ENCODE measurements at regions not wholly inside any gene's neighbourhood (a gene's known extent, or its start where the extent isn't known, plus 50 kb on each side); places are given as distances from the start of the nearest gene placed in this dataset.

GRCh38 chr4:3830774-3831528 is 64.8 kb downstream of the ADRA2C start:
- Histone ChIP-seq H3K27ac (no peak overlapping the region), H3K27me3 (replicated peaks in 1 of 7) (peaks cover 0 to 81% (median 15%) of the 10 kb centered on the region in 7 donors), H3K36me3 (no peaks in the 10 kb centered on the region), H3K4me1 (peaks cover 0 to 30% (median 9%) of the 10 kb centered on the region in 6 donors), H3K4me3 (no peak overlapping the region), H3K9me3 (no peaks in the 10 kb centered on the region)
- TF ChIP-seq POLR2A (IDR thresholded peaks at IDR 0.05): no peak
- TF ChIP-seq POLR2AphosphoS5 (IDR thresholded peaks at IDR 0.05): no peak
- no peak for TF ChIP-seq CTCF (IDR thresholded peaks at IDR 0.05 in 8 of 11, conservative IDR thresholded peaks at IDR 0.05 in 3 of 11)
- 58 to 64% (median 63%) methylated on average over 4 to 13 of the region's 13 CpGs for WGBS, 5 donors
- no peak for DNase-seq
- intact Hi-C loops (cut with DNase I; ENCODE audit: low total_unique reads): no loop called here

- no peak for TF ChIP-seq CTCF (IDR thresholded peaks at IDR 0.05 in 8 of 11, conservative IDR thresholded peaks at IDR 0.05 in 3 of 11)
- TF ChIP-seq POLR2A (IDR thresholded peaks at IDR 0.05): no peak
- TF ChIP-seq POLR2AphosphoS5 (IDR thresholded peaks at IDR 0.05): no peak
- Histone ChIP-seq H3K36me3 (no peaks in the 10 kb centered on the region), H3K9me3 (no peaks in the 10 kb centered on the region), H3K4me3 (no peak overlapping the region), H3K27me3 (replicated peaks in 1 of 7) (peaks cover 0 to 88% (median 19%) of the 10 kb centered on the region in 7 donors), H3K27ac (no peak overlapping the region), H3K4me1 (peaks cover 0 to 30% (median 9%) of the 10 kb centered on the region in 6 donors)
- intact Hi-C loops (cut with DNase I; ENCODE audit: low total_unique reads): no loop called here
- 65 to 78% (median 75%) methylated on average over 11 to 14 of the region's 14 CpGs for WGBS, 5 donors
- no peak for DNase-seq
These were observed 65.5 kb downstream of the ADRA2C start for GRCh38 chr4:3831529-3832150.

GRCh38 chr4:3832536-3833220 is 66.5 kb downstream of the ADRA2C start:
- WGBS, 5 donors: 61 to 84% (median 77%) methylated on average over 11 to 12 of the region's 12 CpGs
- H3K4me3 ChIP-seq: no peak overlapping the region
- H3K27me3 ChIP-seq (replicated peaks in 1 of 7): peaks cover 0 to 95% (median 19%) of the 10 kb centered on the region in 7 donors
- peaks cover 0 to 1% (median 0%) of the 10 kb centered on the region in 8 donors for H3K9me3 ChIP-seq
- H3K4me1 ChIP-seq: peaks cover 0 to 24% (median 8%) of the 10 kb centered on the region in 6 donors
- no peak overlapping the region for H3K27ac ChIP-seq
- intact Hi-C loops (cut with DNase I; ENCODE audit: low total_unique reads): no loop called here
- H3K36me3 ChIP-seq: no peaks in the 10 kb centered on the region
- TF ChIP-seq POLR2A (IDR thresholded peaks at IDR 0.05) (no peak), CTCF (IDR thresholded peaks at IDR 0.05 in 8 of 11, conservative IDR thresholded peaks at IDR 0.05 in 3 of 11) (no peak), POLR2AphosphoS5 (IDR thresholded peaks at IDR 0.05) (no peak)
- no peak for DNase-seq

All from spleen (tissue), 11 donors.